ENCODE measurements at regions not wholly inside any gene's neighbourhood (a gene's known extent, or its start where the extent isn't known, plus 50 kb on each side); places are given as distances from the start of the nearest gene placed in this dataset.

- H3K27ac ChIP-seq: no peak overlapping the region
- no peak for TF ChIP-seq ZFX (IDR thresholded peaks at IDR 0.05)
- TF ChIP-seq CTCF (conservative IDR thresholded peaks at IDR 0.05): no peak
Measured at GRCh38 chr4:156634612-156635011, 337.0 kb downstream of the PDGFC start.

- no peak overlapping the region for H3K27ac ChIP-seq
- TF ChIP-seq CTCF (conservative IDR thresholded peaks at IDR 0.05): no peak
- TF ChIP-seq ZFX (IDR thresholded peaks at IDR 0.05): no peak
Measured at GRCh38 chr4:156633847-156634246, 337.8 kb downstream of the PDGFC start.

- no peak overlapping the region for H3K27ac ChIP-seq
- TF ChIP-seq ZFX (IDR thresholded peaks at IDR 0.05) (no peak), CTCF (conservative IDR thresholded peaks at IDR 0.05) (no peak)
Measured at GRCh38 chr4:156628858-156629257, 342.7 kb downstream of the PDGFC start.

- no peak for TF ChIP-seq ZFX (IDR thresholded peaks at IDR 0.05)
- no peak for TF ChIP-seq CTCF (conservative IDR thresholded peaks at IDR 0.05)
- H3K27ac ChIP-seq: no peak overlapping the region
Measured at GRCh38 chr4:156623376-156623775, 348.2 kb downstream of the PDGFC start.

GRCh38 chr4:156620786-156621185, 350.8 kb downstream of the PDGFC start:
- TF ChIP-seq CTCF (conservative IDR thresholded peaks at IDR 0.05) (no peak), ZFX (IDR thresholded peaks at IDR 0.05) (no peak)
- H3K27ac ChIP-seq: no peak overlapping the region

- H3K27ac ChIP-seq: no peak overlapping the region
- TF ChIP-seq CTCF (conservative IDR thresholded peaks at IDR 0.05) (no peak), ZFX (IDR thresholded peaks at IDR 0.05) (no peak)
Measured at GRCh38 chr4:156619154-156619934, 352.3 kb downstream of the PDGFC start.

- TF ChIP-seq CTCF (conservative IDR thresholded peaks at IDR 0.05) (no peak), ZFX (IDR thresholded peaks at IDR 0.05) (no peak)
Measured at GRCh38 chr4:156615066-156615531, 356.5 kb downstream of the PDGFC start.

More at GRCh38 chr4:156615066-156615531, 356.5 kb downstream of the PDGFC start:
- H3K27ac ChIP-seq: no peak overlapping the region
